Ishikawa (cell line): ENCODE measurements at regions not wholly inside any gene's neighbourhood (a gene's known extent, or its start where the extent isn't known, plus 50 kb on each side); places are given as distances from the start of the nearest gene placed in this dataset.

Experiments
- EGR1 ChIP-seq: IDR thresholded peaks from 2 replicates; pipeline ENCODE4 v1.6.1; 2012
- EP300 ChIP-seq: IDR thresholded peaks from 2 replicates; pipeline ENCODE4 v1.6.1; 2012; ENCODE audit warnings: borderline replicate concordance
- MAX ChIP-seq: IDR thresholded peaks from 2 replicates; pipeline ENCODE4 v1.6.1; 2012
- NFIC ChIP-seq: IDR thresholded peaks from 2 replicates; pipeline ENCODE4 v1.6.1; 2012
- RAD21 ChIP-seq: IDR thresholded peaks from 2 replicates; pipeline ENCODE4 v1.6.1; 2012; ENCODE audit warnings: low read depth
- TAF1 ChIP-seq: IDR thresholded peaks from 2 replicates; pipeline ENCODE4 v1.6.1; 2012; ENCODE audit warnings: low read depth, mild to moderate bottlenecking
- TCF12 ChIP-seq: IDR thresholded peaks from 2 replicates; pipeline ENCODE4 v1.6.1; 2012; ENCODE audit warnings: low read depth
- TEAD4 ChIP-seq: IDR thresholded peaks from 2 replicates; pipeline ENCODE4 v1.6.1; 2012
- YY1 ChIP-seq: IDR thresholded peaks from 2 replicates; pipeline ENCODE4 v1.6.1; 2012; ENCODE audit warnings: low read depth
- TF ChIP-seq, protein P1 (sequence below): IDR thresholded peaks from 2 replicates; pipeline ENCODE4 v1.6.1; 2012; ENCODE audit warnings: low read depth, mild to moderate bottlenecking

DNA sequence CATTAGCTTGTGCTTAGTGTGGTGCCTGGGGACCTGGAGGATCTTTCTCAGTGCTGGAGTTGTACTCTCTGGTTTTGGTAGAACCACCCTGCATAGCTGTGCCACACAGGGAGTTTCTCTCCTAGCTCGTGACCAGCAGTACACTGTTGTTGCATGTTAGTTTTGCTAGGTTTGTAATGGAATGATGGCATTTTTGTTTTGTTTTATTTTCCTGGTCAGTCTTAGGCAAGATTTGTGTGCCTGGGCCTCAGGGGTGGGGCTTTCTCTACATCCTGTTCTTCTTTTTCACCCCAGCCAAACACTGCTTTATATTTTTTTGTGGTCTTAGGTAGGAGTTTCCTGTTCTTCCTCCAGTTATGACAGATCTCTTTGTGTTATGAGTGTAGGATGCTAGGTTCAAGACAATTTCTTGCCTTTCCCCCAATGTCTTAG is 534.5 kb upstream of the KCNMB2 start:
- TF ChIP-seq EGR1 (no peak), RAD21 (no peak), MAX (no peak), TEAD4 (no peak), NFIC (no peak), EP300 (no peak), TCF12 (no peak), YY1 (no peak), TAF1 (no peak)
- TF ChIP-seq, protein P1, sequence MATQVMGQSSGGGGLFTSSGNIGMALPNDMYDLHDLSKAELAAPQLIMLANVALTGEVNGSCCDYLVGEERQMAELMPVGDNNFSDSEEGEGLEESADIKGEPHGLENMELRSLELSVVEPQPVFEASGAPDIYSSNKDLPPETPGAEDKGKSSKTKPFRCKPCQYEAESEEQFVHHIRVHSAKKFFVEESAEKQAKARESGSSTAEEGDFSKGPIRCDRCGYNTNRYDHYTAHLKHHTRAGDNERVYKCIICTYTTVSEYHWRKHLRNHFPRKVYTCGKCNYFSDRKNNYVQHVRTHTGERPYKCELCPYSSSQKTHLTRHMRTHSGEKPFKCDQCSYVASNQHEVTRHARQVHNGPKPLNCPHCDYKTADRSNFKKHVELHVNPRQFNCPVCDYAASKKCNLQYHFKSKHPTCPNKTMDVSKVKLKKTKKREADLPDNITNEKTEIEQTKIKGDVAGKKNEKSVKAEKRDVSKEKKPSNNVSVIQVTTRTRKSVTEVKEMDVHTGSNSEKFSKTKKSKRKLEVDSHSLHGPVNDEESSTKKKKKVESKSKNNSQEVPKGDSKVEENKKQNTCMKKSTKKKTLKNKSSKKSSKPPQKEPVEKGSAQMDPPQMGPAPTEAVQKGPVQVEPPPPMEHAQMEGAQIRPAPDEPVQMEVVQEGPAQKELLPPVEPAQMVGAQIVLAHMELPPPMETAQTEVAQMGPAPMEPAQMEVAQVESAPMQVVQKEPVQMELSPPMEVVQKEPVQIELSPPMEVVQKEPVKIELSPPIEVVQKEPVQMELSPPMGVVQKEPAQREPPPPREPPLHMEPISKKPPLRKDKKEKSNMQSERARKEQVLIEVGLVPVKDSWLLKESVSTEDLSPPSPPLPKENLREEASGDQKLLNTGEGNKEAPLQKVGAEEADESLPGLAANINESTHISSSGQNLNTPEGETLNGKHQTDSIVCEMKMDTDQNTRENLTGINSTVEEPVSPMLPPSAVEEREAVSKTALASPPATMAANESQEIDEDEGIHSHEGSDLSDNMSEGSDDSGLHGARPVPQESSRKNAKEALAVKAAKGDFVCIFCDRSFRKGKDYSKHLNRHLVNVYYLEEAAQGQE = no peak
